Mucosa of descending colon (tissue), 3 donors: ENCODE measurements at regions not wholly inside any gene's neighbourhood (a gene's known extent, or its start where the extent isn't known, plus 50 kb on each side); places are given as distances from the start of the nearest gene placed in this dataset.

Experiments used
- ATAC-seq: fragments of 200-7000 bp; cut with Tn5 transposase; one replicate; pipeline ENCODE4 v1.9.1; 2020; ENCODE audit warnings: mild to moderate bottlenecking, moderate library complexity
- DNase-seq, 3 donors: peaks; one replicate each; pipeline ENCODE4 v3.0.0-alpha.2; 2020
- H3K36me3 ChIP-seq: fragments of 200-600 bp; one replicate; pipeline ENCODE4 v1.8.0; 2021; ENCODE audit warnings: low read depth, mild to moderate bottlenecking
- H3K4me1 ChIP-seq: fragments of 200-600 bp; one replicate; pipeline ENCODE4 v1.8.0; 2021; ENCODE audit warnings: low read depth, mild to moderate bottlenecking
- H3K4me3 ChIP-seq: fragments of 200-600 bp; one replicate; pipeline ENCODE4 v1.8.0; 2021; ENCODE audit warnings: mild to moderate bottlenecking
- H3K9me3 ChIP-seq: fragments of 200-600 bp; one replicate; pipeline ENCODE4 v1.8.0; 2021; ENCODE audit warnings: mild to moderate bottlenecking
- CTCF ChIP-seq: fragments of 200-600 bp; IDR thresholded peaks from one replicate; pipeline ENCODE4 v1.8.0; 2022; ENCODE audit warnings: antibody characterized with exemption, mild to moderate bottlenecking
- intact Hi-C, 2 donors: fragments of 100-400 bp; cut with DNase I in 1 of 2; cut with micrococcal nuclease in 1 of 2; formaldehyde crosslinking; loops; one replicate each; pipeline versions ENCODE4 v1.11.0 to v1.11.1; 2022; cut with DNase I, micrococcal nuclease
- donor health status: DM: no; HTN: no; CAD: no; lungs with moderate emphysema.
- donor health status: DM: no; HTN: no; CAD: no.
- donor health status: DM: no; HTN: yes; CAD: no.

- intact Hi-C loops, result no loop called here
- ATAC-seq (no peak), DNase-seq (no peak)
- TF ChIP-seq CTCF, result no peak
- Histone ChIP-seq H3K4me1 (no peaks in the 10 kb centered on the region), H3K36me3 (no peaks in the 10 kb centered on the region), H3K4me3 (no peak overlapping the region), H3K9me3 (no peaks in the 10 kb centered on the region)
Measured at GRCh38 chr2:219914577-219914976, 287.1 kb downstream of the SLC4A3 start.

GRCh38 chr2:219916281-219916680, 288.9 kb downstream of the SLC4A3 start:
- no peaks in the 10 kb centered on the region for H3K9me3 ChIP-seq
- ATAC-seq (no peak), DNase-seq (no peak)
- no peaks in the 10 kb centered on the region for H3K4me1 ChIP-seq
- no peak for TF ChIP-seq CTCF
- no peak overlapping the region for H3K4me3 ChIP-seq
- no peaks in the 10 kb centered on the region for H3K36me3 ChIP-seq
- intact Hi-C loops, result no loop called here

- no peaks in the 10 kb centered on the region for H3K4me1 ChIP-seq
- no peak for TF ChIP-seq CTCF
- no peaks in the 10 kb centered on the region for H3K9me3 ChIP-seq
- intact Hi-C loops, result no loop called here
- no peak overlapping the region for H3K4me3 ChIP-seq
- DNase-seq, result no peak
- ATAC-seq, result no peak
- H3K36me3 ChIP-seq, result no peaks in the 10 kb centered on the region
Measured at GRCh38 chr2:219916726-219917440, 289.5 kb downstream of the SLC4A3 start.

- H3K36me3 ChIP-seq, result no peaks in the 10 kb centered on the region
- TF ChIP-seq CTCF, result no peak
- no peaks in the 10 kb centered on the region for H3K4me1 ChIP-seq
- DNase-seq (no peak), ATAC-seq (no peak)
- no peaks in the 10 kb centered on the region for H3K9me3 ChIP-seq
- H3K4me3 ChIP-seq, result no peak overlapping the region
- intact Hi-C loops, result no loop called here
Measured at GRCh38 chr2:219918254-219918653, 290.8 kb downstream of the SLC4A3 start.

GRCh38 chr2:219918944-219919343, 291.5 kb downstream of the SLC4A3 start:
- intact Hi-C loops, result no loop called here
- Histone ChIP-seq H3K4me3 (no peak overlapping the region), H3K4me1 (no peaks in the 10 kb centered on the region), H3K9me3 (no peaks in the 10 kb centered on the region), H3K36me3 (no peaks in the 10 kb centered on the region)
- ATAC-seq (no peak), DNase-seq (no peak)
- TF ChIP-seq CTCF, result no peak

- DNase-seq (no peak), ATAC-seq (no peak)
- intact Hi-C loops, result no loop called here
- Histone ChIP-seq H3K36me3 (no peaks in the 10 kb centered on the region), H3K4me3 (no peak overlapping the region), H3K9me3 (no peaks in the 10 kb centered on the region), H3K4me1 (no peaks in the 10 kb centered on the region)
- no peak for TF ChIP-seq CTCF
Measured at GRCh38 chr2:219919506-219919905, 292.1 kb downstream of the SLC4A3 start.
